ENCODE measurements at regions not wholly inside any gene's neighbourhood (a gene's known extent, or its start where the extent isn't known, plus 50 kb on each side); places are given as distances from the start of the nearest gene placed in this dataset.

GRCh38 chr10:61609701-61610100, 53.0 kb upstream of the CABCOCO1 start:
- TF ChIP-seq CTCF (IDR thresholded peaks at IDR 0.05; ENCODE audit: low read depth, low read length) (no peak), EZH2phosphoT487 (IDR thresholded peaks at IDR 0.05; ENCODE audit: low read depth) (no peak)
